ENCODE measurements at regions not wholly inside any gene's neighbourhood (a gene's known extent, or its start where the extent isn't known, plus 50 kb on each side); places are given as distances from the start of the nearest gene placed in this dataset.

GRCh38 chr1:30437059-30437576 lies 286.3 kb downstream of the MATN1 start:
- no peak for DNase-seq (ENCODE audit: low read depth in 3 of 3, low spot score in 1 of 3)

GRCh38 chr1:30427545-30427944 lies 295.8 kb downstream of the MATN1 start:
- no peak for DNase-seq (ENCODE audit: low read depth in 3 of 3, low spot score in 1 of 3)

GRCh38 chr1:30425046-30425445 lies 298.3 kb downstream of the MATN1 start:
- no peak for DNase-seq (ENCODE audit: low read depth in 3 of 3, low spot score in 1 of 3)

- no peak for DNase-seq (ENCODE audit: low read depth in 3 of 3, low spot score in 1 of 3)
These were observed 299.8 kb downstream of the MATN1 start for GRCh38 chr1:30423570-30423969.

GRCh38 chr1:30422251-30422650 lies 301.1 kb downstream of the MATN1 start:
- DNase-seq (ENCODE audit: low read depth in 3 of 3, low spot score in 1 of 3) = no peak

- no peak for DNase-seq (ENCODE audit: low read depth in 3 of 3, low spot score in 1 of 3)
These were observed 302.8 kb downstream of the MATN1 start for GRCh38 chr1:30420519-30421050.

GRCh38 chr1:30419831-30420230 lies 303.6 kb downstream of the MATN1 start:
- no peak for DNase-seq (ENCODE audit: low read depth in 3 of 3, low spot score in 1 of 3)

GRCh38 chr1:30418939-30419720 lies 304.3 kb downstream of the MATN1 start:
- DNase-seq (ENCODE audit: low read depth in 3 of 3, low spot score in 1 of 3) = no peak

GRCh38 chr1:30418061-30418938 lies 305.1 kb downstream of the MATN1 start:
- DNase-seq (ENCODE audit: low read depth in 3 of 3, low spot score in 1 of 3) = no peak

- DNase-seq (ENCODE audit: low read depth in 3 of 3, low spot score in 1 of 3) = no peak
These were observed 305.7 kb downstream of the MATN1 start for GRCh38 chr1:30417701-30418046.

GRCh38 chr1:30417001-30417700 lies 306.2 kb downstream of the MATN1 start:
- DNase-seq (ENCODE audit: low read depth in 3 of 3, low spot score in 1 of 3) = no peak

- no peak for DNase-seq (ENCODE audit: low read depth in 3 of 3, low spot score in 1 of 3)
These were observed 307.1 kb downstream of the MATN1 start for GRCh38 chr1:30416221-30416820.

- no peak for DNase-seq (ENCODE audit: low read depth in 3 of 3, low spot score in 1 of 3)
These were observed 308.0 kb downstream of the MATN1 start for GRCh38 chr1:30415171-30415940.

- DNase-seq (ENCODE audit: low read depth in 3 of 3, low spot score in 1 of 3) = no peak
These were observed 308.6 kb downstream of the MATN1 start for GRCh38 chr1:30414851-30415165.

- no peak for DNase-seq (ENCODE audit: low read depth in 3 of 3, low spot score in 1 of 3)
These were observed 309.1 kb downstream of the MATN1 start for GRCh38 chr1:30414086-30414850.

GRCh38 chr1:30413606-30414005 lies 309.8 kb downstream of the MATN1 start:
- DNase-seq (ENCODE audit: low read depth in 3 of 3, low spot score in 1 of 3) = no peak

GRCh38 chr1:30413111-30413440 lies 310.3 kb downstream of the MATN1 start:
- no peak for DNase-seq (ENCODE audit: low read depth in 3 of 3, low spot score in 1 of 3)

- no peak for DNase-seq (ENCODE audit: low read depth in 3 of 3, low spot score in 1 of 3)
These were observed 310.9 kb downstream of the MATN1 start for GRCh38 chr1:30412241-30413110.

- DNase-seq (ENCODE audit: low read depth in 3 of 3, low spot score in 1 of 3) = no peak
These were observed 312.2 kb downstream of the MATN1 start for GRCh38 chr1:30411206-30411605.
